GM12892 (cell line): ENCODE measurements at regions not wholly inside any gene's neighbourhood (a gene's known extent, or its start where the extent isn't known, plus 50 kb on each side); places are given as distances from the start of the nearest gene placed in this dataset.
"Not testable (repeated sequence)": the region's sequence is repeated elsewhere in the genome, so short reads cannot be mapped to it uniquely, and the experiment has no call there.

ENCODE experiments used
- DNase-seq: peaks from one replicate; pipeline ENCODE4 v3.0.0; 2011; ENCODE audit not compliant: insufficient read length
- FAIRE-seq: peaks from 2 replicates; lab custom pipeline; 2011; peaks lifted over from hg19 to GRCh38; lab: Jason Lieb, UNC
- POLR2A ChIP-seq: IDR thresholded peaks from 2 replicates; pipeline ENCODE4 v1.6.1; 2011; ENCODE audit warnings: low read depth, low read length, control low read depth
- POLR2AphosphoS5 ChIP-seq: IDR thresholded peaks from 2 replicates; pipeline ENCODE4 v1.6.1; 2011; ENCODE audit warnings: low read depth, low read length, control low read depth
- TAF1 ChIP-seq: IDR thresholded peaks from 2 replicates; pipeline ENCODE4 v1.6.1; 2011; ENCODE audit warnings: low read depth, mild to moderate bottlenecking, control low read depth, low read length, borderline replicate concordance

DNA sequence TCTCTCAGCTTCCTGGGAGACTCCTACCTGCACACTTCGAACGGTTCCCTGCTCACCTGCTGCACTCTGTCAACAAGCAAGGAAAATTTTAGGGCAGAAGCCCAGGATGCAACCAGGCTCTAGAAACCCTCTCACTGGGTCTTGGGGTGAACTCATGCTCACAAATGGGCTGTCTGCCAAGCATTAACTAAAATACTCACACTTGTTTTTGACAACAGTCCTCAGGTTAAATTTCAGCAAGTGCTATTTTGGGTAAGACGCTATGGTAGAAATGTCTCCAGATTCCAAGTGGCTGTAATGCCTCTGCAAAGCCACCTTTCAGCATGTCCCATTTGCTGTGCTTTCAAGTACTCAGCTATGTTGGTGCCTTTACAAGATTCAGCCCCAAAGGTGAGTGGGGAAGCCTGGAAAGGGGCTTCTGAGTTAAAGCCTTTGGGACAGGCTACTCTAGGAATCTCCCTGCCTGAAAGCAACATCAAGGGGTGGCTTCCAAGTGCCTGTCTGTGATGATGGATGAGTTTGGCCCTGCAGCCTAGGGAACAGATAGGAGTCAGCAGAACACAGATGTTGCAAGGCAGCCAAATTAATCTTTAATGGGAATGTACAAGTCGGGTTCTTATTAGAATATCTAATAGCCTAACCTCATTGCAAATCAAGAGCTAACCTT, 211.9 kb upstream of the SPAG17 start:
- FAIRE-seq = no peak
- no peak for DNase-seq
- TF ChIP-seq TAF1 (no peak), POLR2A (no peak), POLR2AphosphoS5 (no peak)

DNA sequence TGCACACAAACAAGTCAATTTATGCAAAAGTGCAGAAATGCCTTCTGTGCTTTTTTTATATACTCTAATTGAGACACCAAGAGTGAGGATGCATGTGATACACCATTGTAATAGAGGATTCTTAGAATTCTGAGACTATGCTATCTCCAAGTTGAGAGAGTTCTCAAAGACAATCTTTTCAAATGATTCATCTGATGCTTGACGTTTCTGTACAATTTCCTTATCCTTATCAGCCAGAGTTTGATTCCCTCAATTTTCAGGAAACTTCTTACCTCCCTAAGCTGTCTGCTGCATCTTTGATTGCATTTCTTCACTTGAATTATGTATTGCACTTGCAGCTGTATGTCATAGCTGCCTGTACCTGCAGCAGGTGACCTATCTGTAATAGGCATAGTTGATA, 211.3 kb upstream of the SPAG17 start:
- DNase-seq = no peak
- no peak for FAIRE-seq
- TF ChIP-seq POLR2A = no peak
- no peak for TF ChIP-seq POLR2AphosphoS5
- no peak for TF ChIP-seq TAF1

DNA sequence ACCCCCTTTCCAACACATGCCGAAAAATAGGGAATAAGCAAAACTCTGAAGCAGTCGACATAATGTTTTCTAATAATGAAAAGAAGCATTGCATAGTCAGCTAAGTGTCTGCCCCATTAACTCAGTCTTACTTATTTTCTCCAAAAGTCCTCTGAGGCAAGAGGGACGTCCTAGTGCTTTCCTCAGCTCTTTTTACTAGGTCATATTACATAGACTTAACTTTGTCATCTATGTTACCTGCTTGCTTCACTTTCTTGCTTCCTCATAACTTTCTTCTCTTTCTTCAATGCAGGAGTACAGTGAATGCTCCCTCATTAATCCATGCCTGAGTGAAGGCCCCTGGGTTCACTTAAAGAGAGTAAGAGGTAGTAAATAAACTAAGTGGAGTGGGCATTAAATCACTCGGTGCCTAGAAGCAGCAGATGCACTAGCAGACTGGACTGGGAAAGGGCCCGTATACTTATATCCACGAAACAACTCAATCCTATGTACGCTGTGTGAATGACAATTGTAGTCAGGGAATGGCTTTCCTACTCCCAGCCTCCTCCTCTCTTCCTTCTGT, 210.5 kb upstream of the SPAG17 start:
- DNase-seq = no peak
- no peak for FAIRE-seq
- no peak for TF ChIP-seq POLR2A
- TF ChIP-seq POLR2AphosphoS5 = no peak
- no peak for TF ChIP-seq TAF1

DNA sequence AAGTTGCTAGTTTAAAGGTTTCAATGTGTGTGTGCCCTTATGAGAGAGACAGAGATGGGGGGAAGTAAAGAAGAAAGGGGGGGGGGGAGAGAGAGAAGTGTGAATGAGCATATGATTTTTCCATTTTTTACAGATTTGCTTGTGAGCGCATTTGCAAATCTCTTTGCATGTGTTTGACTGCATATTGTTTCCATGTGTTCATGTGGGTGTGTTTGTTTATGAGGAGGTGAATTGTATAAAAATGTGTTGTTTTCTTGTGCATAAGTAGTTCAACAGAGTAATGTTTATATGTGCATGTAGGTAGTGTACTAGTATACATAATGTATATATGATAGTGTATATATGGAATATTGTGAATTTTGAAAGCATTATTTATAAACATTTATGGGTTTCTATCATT, 205.9 kb upstream of the SPAG17 start:
- no peak for FAIRE-seq

DNA sequence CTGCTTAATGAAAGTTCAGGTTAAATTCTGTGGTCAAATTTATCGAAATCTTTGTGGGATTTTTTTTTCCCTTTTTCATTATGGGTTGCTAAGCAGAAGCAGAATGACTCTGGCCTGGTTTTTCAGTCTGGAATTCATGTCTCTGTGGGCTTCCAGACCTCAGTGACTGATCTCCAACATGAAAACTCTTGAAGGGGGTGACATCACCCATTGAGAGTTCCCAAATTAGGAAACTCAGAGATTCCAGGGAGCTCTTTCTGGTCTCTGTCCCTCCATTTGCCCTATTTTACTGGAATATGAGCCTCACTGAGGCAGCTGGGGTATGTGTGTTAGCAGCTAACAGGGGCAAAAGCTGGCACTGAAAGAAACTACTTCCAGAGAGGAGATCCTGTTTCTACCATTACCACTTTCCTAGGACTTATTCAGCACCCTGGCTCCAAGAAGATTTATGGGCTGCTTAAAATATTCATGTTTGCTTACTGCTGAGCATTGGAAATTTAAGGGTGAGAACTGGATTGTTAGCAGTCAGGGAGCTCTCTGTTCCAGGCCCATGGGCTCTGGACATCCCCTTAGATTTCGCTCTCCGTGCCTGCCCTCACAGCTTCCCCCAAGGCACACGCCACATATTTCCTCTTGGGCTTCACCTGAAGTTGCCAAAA, 203.4 kb upstream of the SPAG17 start:
- FAIRE-seq (no peak), DNase-seq (no peak)
- no peak for TF ChIP-seq TAF1
- TF ChIP-seq POLR2AphosphoS5 = no peak
- no peak for TF ChIP-seq POLR2A

More for the DNA sequence above, 205.9 kb upstream of the SPAG17 start:
- no peak for TF ChIP-seq POLR2A
- no peak for TF ChIP-seq POLR2AphosphoS5
- no peak for TF ChIP-seq TAF1
- no peak for DNase-seq

DNA sequence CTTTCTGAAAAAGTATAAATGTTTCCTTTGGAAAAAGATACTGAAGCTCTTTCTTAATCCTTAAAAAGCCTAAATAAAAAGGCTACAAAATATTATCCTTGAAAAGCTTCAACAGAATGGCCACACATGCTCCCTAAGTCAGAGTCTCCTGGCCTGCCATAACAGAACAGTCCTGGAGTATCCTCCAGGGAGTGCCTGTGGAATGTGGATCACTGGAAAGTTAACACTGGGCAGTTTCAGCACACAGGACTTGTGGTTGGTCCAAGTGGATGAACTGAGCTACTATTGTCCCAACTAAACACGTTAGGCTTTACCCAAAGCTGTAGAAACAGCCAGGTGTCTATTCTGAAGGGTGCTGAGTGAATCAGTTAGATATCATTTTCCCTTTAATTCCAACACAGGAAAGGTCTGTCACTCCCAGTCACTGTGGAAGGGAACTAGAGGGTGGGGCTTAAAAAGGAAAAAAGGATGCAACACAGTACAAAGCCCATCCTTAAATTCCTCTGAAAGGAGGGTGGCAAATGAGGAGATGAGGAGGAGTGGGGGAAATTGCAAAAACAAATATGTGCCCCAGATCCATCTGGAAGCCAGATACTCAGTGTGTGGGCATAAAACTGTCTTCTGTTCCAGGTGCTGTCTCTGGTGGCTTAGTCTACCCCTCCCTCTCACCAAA, 196.3 kb upstream of the SPAG17 start:
- DNase-seq = no peak
- TF ChIP-seq TAF1 (no peak), POLR2AphosphoS5 (no peak), POLR2A (no peak)
- FAIRE-seq = no peak

DNA sequence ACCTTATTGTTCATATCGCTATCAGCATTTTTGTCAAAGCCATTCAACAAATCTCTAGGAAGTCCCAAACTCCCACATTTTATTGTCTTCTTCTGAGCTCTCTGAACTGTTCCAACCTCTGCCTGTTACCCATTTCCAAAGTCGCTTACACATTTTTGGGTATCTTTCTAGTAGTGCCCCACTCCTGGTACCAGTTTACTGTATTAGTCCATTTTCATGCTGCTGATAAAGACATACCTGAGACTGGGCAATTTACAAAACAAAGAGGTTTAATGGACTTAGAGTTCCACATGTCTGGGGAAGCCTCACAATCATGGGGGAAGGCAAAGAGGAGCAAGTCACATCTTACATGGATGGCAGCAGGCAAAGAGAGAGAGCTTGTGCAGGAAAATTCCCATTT, 192.2 kb upstream of the SPAG17 start:
- FAIRE-seq, DNase-seq: not testable (repeated sequence)

DNA sequence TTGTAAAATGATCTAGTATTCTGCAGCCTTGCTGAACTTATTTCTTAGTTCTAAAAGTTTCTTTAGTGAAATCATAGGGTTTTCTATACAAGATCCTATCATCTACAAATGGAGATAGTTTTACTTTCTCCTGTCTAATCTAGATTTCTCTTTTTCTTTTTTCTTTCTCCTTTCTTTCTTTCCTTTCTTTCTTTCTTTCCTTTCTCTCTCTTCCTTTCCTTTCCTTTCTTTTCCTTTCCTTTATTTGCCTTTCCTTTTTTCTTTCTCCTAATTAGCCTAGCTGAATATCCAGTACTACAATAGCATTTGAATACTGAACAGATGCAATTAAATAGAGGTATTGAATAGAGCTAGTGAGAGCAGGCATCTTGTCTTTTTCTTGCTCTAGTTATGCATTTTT, 186.6 kb upstream of the SPAG17 start:
- TF ChIP-seq TAF1 (no peak), POLR2A (no peak), POLR2AphosphoS5 (no peak)
- DNase-seq (no peak), FAIRE-seq (no peak)

DNA sequence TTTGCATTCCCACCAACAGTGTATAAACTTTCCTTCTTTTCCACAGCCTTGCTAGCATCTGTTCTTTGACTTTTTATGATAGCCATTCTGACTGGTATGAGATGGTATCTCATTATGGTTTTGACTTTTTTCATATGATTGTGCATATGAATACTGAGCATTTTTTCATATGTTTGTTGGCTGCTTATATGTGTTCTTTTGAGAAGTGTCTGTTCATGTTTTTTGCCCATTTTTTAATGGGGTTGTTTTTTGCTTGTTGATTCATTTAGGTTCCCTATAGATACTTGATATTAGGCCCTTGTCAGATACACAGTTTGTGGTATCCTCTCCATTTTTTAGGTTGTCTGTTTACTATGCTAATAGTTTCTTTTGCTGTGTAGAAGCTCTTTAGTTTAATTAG, 185.8 kb upstream of the SPAG17 start:
- no peak for DNase-seq
- FAIRE-seq = no peak
- no peak for TF ChIP-seq TAF1
- TF ChIP-seq POLR2A = no peak
- no peak for TF ChIP-seq POLR2AphosphoS5

DNA sequence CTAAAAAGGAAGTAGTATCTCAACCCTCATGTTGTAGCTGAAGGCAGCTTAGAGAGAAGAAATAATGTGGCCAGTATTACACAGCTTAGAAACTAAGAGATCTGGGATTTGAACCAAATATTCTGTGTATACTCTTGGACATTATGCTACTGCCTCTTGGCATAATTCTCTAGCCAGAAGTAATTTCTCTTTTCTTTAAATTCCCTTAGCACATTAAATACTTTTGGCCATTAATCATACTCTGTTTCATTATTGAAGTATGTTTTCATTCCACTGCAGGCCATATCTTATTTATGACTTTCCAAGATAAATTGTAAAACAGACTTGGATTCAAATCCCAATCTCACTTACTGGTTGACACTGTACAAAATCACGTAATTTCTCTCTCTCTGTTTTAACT, 181.3 kb upstream of the SPAG17 start:
- no peak for TF ChIP-seq POLR2A
- TF ChIP-seq POLR2AphosphoS5 = no peak
- no peak for TF ChIP-seq TAF1
- no peak for FAIRE-seq
- no peak for DNase-seq

DNA sequence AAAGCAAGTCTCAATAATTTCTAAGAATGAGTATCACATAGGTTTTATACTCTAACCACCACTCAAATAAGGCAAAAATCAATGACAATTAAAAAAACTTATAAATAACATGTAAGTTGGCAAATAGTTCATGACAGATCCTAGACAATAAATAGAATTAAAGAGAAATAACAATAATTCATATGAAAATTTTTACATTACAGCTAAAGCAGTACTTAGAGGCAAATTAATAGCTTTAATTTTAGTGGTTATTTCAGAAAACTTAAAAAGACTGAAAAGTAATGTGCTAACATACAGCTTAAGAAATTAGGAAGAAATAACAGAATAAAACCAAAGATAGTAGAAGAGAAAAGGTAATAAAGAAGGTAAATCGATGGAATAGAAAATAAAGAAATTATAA, 179.9 kb upstream of the SPAG17 start:
- FAIRE-seq = no peak
- DNase-seq = no peak
- TF ChIP-seq POLR2AphosphoS5 (no peak), TAF1 (no peak), POLR2A (no peak)

DNA sequence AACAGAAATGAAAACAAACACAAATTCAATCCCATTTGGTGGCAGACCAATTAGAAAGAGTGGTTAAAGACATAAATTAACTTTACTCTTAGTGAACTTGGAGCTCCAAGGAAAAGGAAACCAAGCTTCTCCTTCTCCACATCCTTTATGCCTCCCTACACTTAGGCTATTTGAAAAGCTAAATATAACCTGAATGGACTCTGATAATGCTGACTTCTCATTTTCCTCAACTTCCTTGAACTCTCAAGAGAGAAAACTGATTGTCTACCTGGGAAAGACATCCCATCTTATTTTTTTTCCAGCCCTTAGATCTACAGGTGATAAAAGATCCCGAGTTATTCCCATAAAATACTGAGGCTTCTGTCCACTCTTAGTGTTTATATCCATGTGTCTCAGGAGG, 178.4 kb upstream of the SPAG17 start:
- TF ChIP-seq POLR2AphosphoS5 (no peak), POLR2A (no peak), TAF1 (no peak)
- no peak for FAIRE-seq
- no peak for DNase-seq
